ENCODE measurements at regions not wholly inside any gene's neighbourhood (a gene's known extent, or its start where the extent isn't known, plus 50 kb on each side); places are given as distances from the start of the nearest gene placed in this dataset.

- Histone ChIP-seq H3K4me1 (ENCODE audit: insufficient read depth) (no peaks in the 10 kb centered on the region), H4K20me1 (replicated peaks; ENCODE audit: insufficient read depth) (no peaks in the 10 kb centered on the region), H3K27ac (ENCODE audit: low read depth) (no peak overlapping the region), H3K27me3 (ENCODE audit: insufficient read depth) (no peaks in the 10 kb centered on the region), H3K36me3 (ENCODE audit: insufficient read depth) (no peaks in the 10 kb centered on the region), H3K4me3 (no peak overlapping the region), H2AFZ (no peak overlapping the region), H3F3A (replicated peaks; ENCODE audit: low read depth) (no peaks in the 10 kb centered on the region), H3K9me2 (ENCODE audit: insufficient read depth) (no peaks in the 10 kb centered on the region), H3K4me2 (no peak overlapping the region), H3K79me2 (replicated peaks; ENCODE audit: insufficient read depth) (no peaks in the 10 kb centered on the region)
- no peak overlapping the region for H3K27ac Mint-ChIP-seq
- DNase-seq (ENCODE audit: low spot score) (no peak), ATAC-seq (no peak)
- no peaks in the 10 kb centered on the region for H3K27me3 Mint-ChIP-seq (ENCODE audit: insufficient read depth, low read depth, poor library complexity)
- no peaks in the 10 kb centered on the region for H3K36me3 Mint-ChIP-seq (ENCODE audit: low read depth)
- no peaks in the 10 kb centered on the region for H3K9me3 Mint-ChIP-seq
- no peak for TF ChIP-seq EZH2 (IDR thresholded peaks at IDR 0.05; ENCODE audit: low read depth, unreplicated experiment)
- TF ChIP-seq CTCF (conservative IDR thresholded peaks at IDR 0.05; ENCODE audit: low read depth in 2 of 2) = no peak
- no peak for TF ChIP-seq JUNB (IDR thresholded peaks at IDR 0.05; ENCODE audit: unreplicated experiment)
- TF ChIP-seq ZNF114 (CRISPR knock-in tag; IDR thresholded peaks at IDR 0.05) = no peak
- TF ChIP-seq REST (IDR thresholded peaks at IDR 0.05; ENCODE audit: unreplicated experiment) = no peak
- no peak for TF ChIP-seq NANOG (IDR thresholded peaks at IDR 0.05; ENCODE audit: borderline replicate concordance)
- no peak for TF ChIP-seq STAT1 (IDR thresholded peaks at IDR 0.05; ENCODE audit: unreplicated experiment)
- TF ChIP-seq, protein P1, sequence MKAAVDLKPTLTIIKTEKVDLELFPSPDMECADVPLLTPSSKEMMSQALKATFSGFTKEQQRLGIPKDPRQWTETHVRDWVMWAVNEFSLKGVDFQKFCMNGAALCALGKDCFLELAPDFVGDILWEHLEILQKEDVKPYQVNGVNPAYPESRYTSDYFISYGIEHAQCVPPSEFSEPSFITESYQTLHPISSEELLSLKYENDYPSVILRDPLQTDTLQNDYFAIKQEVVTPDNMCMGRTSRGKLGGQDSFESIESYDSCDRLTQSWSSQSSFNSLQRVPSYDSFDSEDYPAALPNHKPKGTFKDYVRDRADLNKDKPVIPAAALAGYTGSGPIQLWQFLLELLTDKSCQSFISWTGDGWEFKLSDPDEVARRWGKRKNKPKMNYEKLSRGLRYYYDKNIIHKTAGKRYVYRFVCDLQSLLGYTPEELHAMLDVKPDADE (IDR thresholded peaks at IDR 0.05) = no peak
- no peak for TF ChIP-seq POLR2AphosphoS5 (IDR thresholded peaks at IDR 0.05; ENCODE audit: low read depth)
- no peak overlapping the region for H3K4me3 Mint-ChIP-seq
- no peaks in the 10 kb centered on the region for H3K4me1 Mint-ChIP-seq
Observed at GRCh38 chr5:74064225-74064624, 438.2 kb downstream of the ARHGEF28 start.

DNA sequence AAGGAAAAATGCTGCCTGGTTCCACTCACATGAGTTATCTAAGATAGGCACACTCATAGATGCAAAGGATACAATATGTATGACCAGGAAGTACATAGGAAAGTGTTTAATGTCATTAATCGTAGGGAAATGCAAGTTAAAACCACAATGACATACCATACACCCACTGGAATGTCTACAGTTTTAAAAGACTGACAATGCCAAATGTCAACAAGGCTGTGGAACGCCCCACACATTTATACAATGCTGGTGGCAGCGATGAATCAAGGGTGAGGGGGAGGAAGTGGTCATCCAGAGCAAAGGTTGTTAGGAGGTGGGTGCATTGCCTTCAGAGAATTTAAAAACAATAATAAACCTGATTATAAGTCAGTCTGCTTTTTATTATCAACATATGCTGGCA, 437.8 kb downstream of the ARHGEF28 start:
- H3K4me1 Mint-ChIP-seq = no peaks in the 10 kb centered on the region
- Histone ChIP-seq H4K20me1 (replicated peaks; ENCODE audit: insufficient read depth) (no peaks in the 10 kb centered on the region), H3K4me3 (no peak overlapping the region), H3K27me3 (ENCODE audit: insufficient read depth) (no peaks in the 10 kb centered on the region), H2AFZ (no peak overlapping the region), H3K27ac (ENCODE audit: low read depth) (no peak overlapping the region), H3F3A (replicated peaks; ENCODE audit: low read depth) (no peaks in the 10 kb centered on the region), H3K79me2 (replicated peaks; ENCODE audit: insufficient read depth) (no peaks in the 10 kb centered on the region), H3K4me2 (no peak overlapping the region), H3K4me1 (ENCODE audit: insufficient read depth) (no peaks in the 10 kb centered on the region), H3K36me3 (ENCODE audit: insufficient read depth) (no peaks in the 10 kb centered on the region), H3K9me2 (ENCODE audit: insufficient read depth) (no peaks in the 10 kb centered on the region)
- H3K27me3 Mint-ChIP-seq (ENCODE audit: insufficient read depth, low read depth, poor library complexity) = no peaks in the 10 kb centered on the region
- ATAC-seq (no peak), DNase-seq (ENCODE audit: low spot score) (no peak)
- no peak overlapping the region for H3K4me3 Mint-ChIP-seq
- H3K9me3 Mint-ChIP-seq = no peaks in the 10 kb centered on the region
- no peak overlapping the region for H3K27ac Mint-ChIP-seq
- H3K36me3 Mint-ChIP-seq (ENCODE audit: low read depth) = no peaks in the 10 kb centered on the region
- TF ChIP-seq NANOG (IDR thresholded peaks at IDR 0.05; ENCODE audit: borderline replicate concordance) (no peak), EZH2phosphoT487 (IDR thresholded peaks at IDR 0.05; ENCODE audit: unreplicated experiment) (no peak), REST (IDR thresholded peaks at IDR 0.05; ENCODE audit: unreplicated experiment) (no peak)

Measured in GM23338 (cell line).